Trophoblast cell (in vitro differentiated cells and primary cell): ENCODE measurements at regions not wholly inside any gene's neighbourhood (a gene's known extent, or its start where the extent isn't known, plus 50 kb on each side); places are given as distances from the start of the nearest gene placed in this dataset.

Experiments used
- DNase-seq, 2 donors: peaks; one replicate each; pipeline ENCODE4 v3.0.0-alpha.2; 2016
- H2AFZ ChIP-seq: 2 replicates; pipeline ENCODE4 v1.6.1; 2013; ENCODE audit warnings: low read length, moderate library complexity, mild to moderate bottlenecking; ENCODE audit not compliant: insufficient read depth, poor library complexity
- H2AK5ac ChIP-seq: 2 replicates; pipeline ENCODE4 v1.6.1; 2013; ENCODE audit warnings: mild to moderate bottlenecking, low read length
- H2BK120ac ChIP-seq: 2 replicates; pipeline ENCODE4 v1.6.1; 2013; ENCODE audit warnings: low read length, mild to moderate bottlenecking, moderate library complexity; ENCODE audit not compliant: insufficient read depth, poor library complexity
- H2BK12ac ChIP-seq: 2 replicates; pipeline ENCODE4 v1.6.1; 2013; ENCODE audit warnings: mild to moderate bottlenecking, low read length, moderate library complexity
- H2BK5ac ChIP-seq: 2 replicates; pipeline ENCODE4 v1.6.1; 2013; ENCODE audit warnings: low read length, low read depth, moderate library complexity, mild to moderate bottlenecking; ENCODE audit not compliant: poor library complexity
- H3K14ac ChIP-seq: 2 replicates; pipeline ENCODE4 v1.6.1; 2013; ENCODE audit warnings: mild to moderate bottlenecking, low read length
- H3K18ac ChIP-seq: 2 replicates; pipeline ENCODE4 v1.6.1; 2013; ENCODE audit warnings: mild to moderate bottlenecking, low read length
- H3K23ac ChIP-seq: 2 replicates; pipeline ENCODE4 v1.6.1; 2013; ENCODE audit warnings: low read length
- H3K27ac ChIP-seq: 2 replicates; pipeline ENCODE4 v1.5.1; 2013; ENCODE audit warnings: low read depth, mild to moderate bottlenecking, inconsistent platforms, low read length, moderate library complexity
- H3K27me3 ChIP-seq: 2 replicates; pipeline ENCODE4 v1.6.1; 2013; ENCODE audit warnings: inconsistent platforms, mild to moderate bottlenecking, low read length, moderate library complexity; ENCODE audit not compliant: insufficient read depth
- H3K36me3 ChIP-seq, 2 experiments: 1 replicate in 1 of 2; 2 replicates in 1 of 2; pipeline ENCODE4 v1.6.1; 2013; ENCODE audit warnings: low read length in 2 of 2, mild to moderate bottlenecking in 2 of 2, moderate library complexity in 1 of 2; ENCODE audit not compliant: insufficient read depth in 2 of 2, control insufficient read depth in 1 of 2
- H3K4ac ChIP-seq: 2 replicates; pipeline ENCODE4 v1.6.1; 2013; ENCODE audit warnings: low read depth, mild to moderate bottlenecking, low read length, moderate library complexity
- H3K4me1 ChIP-seq, 2 experiments: 1 replicate in 1 of 2; 2 replicates in 1 of 2; pipeline ENCODE4 v1.6.1; 2013; ENCODE audit warnings: low read length in 2 of 2, mild to moderate bottlenecking in 2 of 2, moderate library complexity in 1 of 2; ENCODE audit not compliant: insufficient read depth in 2 of 2, control insufficient read depth in 1 of 2
- H3K4me2 ChIP-seq: 2 replicates; pipeline ENCODE4 v1.6.1; 2013; ENCODE audit warnings: inconsistent platforms, mild to moderate bottlenecking, low read length, moderate library complexity
- H3K4me3 ChIP-seq: 2 replicates; pipeline ENCODE4 v1.5.1; 2013; ENCODE audit warnings: mild to moderate bottlenecking, low read depth, low read length, inconsistent platforms
- H3K79me1 ChIP-seq: one replicate; pipeline ENCODE4 v1.6.1; 2013; ENCODE audit warnings: low read length
- H3K79me2 ChIP-seq: 2 replicates; pipeline ENCODE4 v1.6.1; 2013; ENCODE audit warnings: low read length, mild to moderate bottlenecking; ENCODE audit not compliant: control insufficient read depth, insufficient read depth, poor library complexity
- H3K9ac ChIP-seq: 2 replicates; pipeline ENCODE4 v1.6.1; 2013; ENCODE audit warnings: mild to moderate bottlenecking, low read length
- H3K9me3 ChIP-seq: 2 replicates; pipeline ENCODE4 v1.6.1; 2013; ENCODE audit warnings: low read depth, mild to moderate bottlenecking, control low read depth, inconsistent platforms, low read length; ENCODE audit not compliant: insufficient read depth
- H4K12ac ChIP-seq: 2 replicates; pipeline ENCODE4 v1.6.1; 2013; ENCODE audit warnings: low read depth, mild to moderate bottlenecking, low read length, moderate library complexity
- H4K8ac ChIP-seq: 2 replicates; pipeline ENCODE4 v1.6.1; 2013; ENCODE audit warnings: low read depth, mild to moderate bottlenecking, low read length, moderate library complexity
- H4K91ac ChIP-seq: one replicate; pipeline ENCODE4 v1.6.1; 2013; ENCODE audit warnings: low read depth, mild to moderate bottlenecking, low read length, moderate library complexity
- WGBS: extraction: QIAGEN DNeasy Blood & Tissue Kit; methylation state at CpG from one replicate; pipeline ENCODE4 v1.1.7; 2013; ENCODE audit warnings: missing lambda C conversion rate; ENCODE audit not compliant: insufficient read length, insufficient coverage; ENCODE audit errors: extremely low coverage; 5-methylcytosine and 5-hydroxymethylcytosine counted together

DNA sequence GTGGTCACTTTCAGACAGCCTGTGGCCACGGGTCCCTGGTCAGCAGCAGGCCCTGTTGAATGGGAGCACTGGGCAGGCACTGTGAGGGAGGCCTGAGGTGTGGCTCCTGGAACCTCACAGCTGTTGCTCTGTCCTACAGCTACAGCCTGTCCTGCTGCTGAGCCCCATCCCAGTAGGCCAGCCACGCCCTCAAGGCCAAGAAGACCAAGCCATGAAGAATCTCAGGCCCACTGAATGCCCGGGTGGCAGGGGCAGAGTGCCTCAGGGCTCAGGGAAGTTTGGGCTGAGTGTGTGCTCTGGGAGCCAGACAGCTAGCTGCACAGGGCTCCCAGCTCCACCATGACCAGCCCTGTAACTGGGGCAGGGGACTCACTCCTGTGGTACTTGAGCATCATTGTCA is 363.5 kb upstream of the NUPR2 start:
- no CpG with 5 or more reads among the region's 3 CpGs for WGBS
- Histone ChIP-seq H3K18ac (no peak overlapping the region), H2BK120ac (no peak overlapping the region), H3K79me1 (no peaks in the 10 kb centered on the region), H3K4me1 (no peaks in the 10 kb centered on the region), H3K9ac (no peak overlapping the region), H3K4ac (no peak overlapping the region), H3K4me3 (no peak overlapping the region), H4K12ac (no peak overlapping the region), H3K4me2 (no peak overlapping the region), H3K79me2 (no peaks in the 10 kb centered on the region), H2AFZ (no peak overlapping the region), H3K9me3 (peaks cover 58% of the 10 kb centered on the region), H3K27ac (no peak overlapping the region), H2BK12ac (no peak overlapping the region), H2BK5ac (no peak overlapping the region), H4K8ac (no peak overlapping the region), H2AK5ac (no peak overlapping the region), H3K14ac (no peak overlapping the region), H4K91ac (no peak overlapping the region), H3K23ac (no peak overlapping the region), H3K27me3 (no peaks in the 10 kb centered on the region), H3K36me3 (no peaks in the 10 kb centered on the region)
- no peak for DNase-seq

- no peak overlapping the region for H3K18ac ChIP-seq
- H3K36me3 ChIP-seq, result no peaks in the 10 kb centered on the region
- no peak overlapping the region for H4K12ac ChIP-seq
- no CpG with 5 or more reads among the region's 2 CpGs for WGBS
- H2AK5ac ChIP-seq, result no peak overlapping the region
- DNase-seq, result no peak
- no peak overlapping the region for H2BK12ac ChIP-seq
- no peak overlapping the region for H3K4ac ChIP-seq
- no peak overlapping the region for H3K14ac ChIP-seq
- no peak overlapping the region for H3K4me2 ChIP-seq
- H3K27me3 ChIP-seq, result no peaks in the 10 kb centered on the region
- H2BK5ac ChIP-seq, result no peak overlapping the region
- H3K4me1 ChIP-seq, result no peaks in the 10 kb centered on the region
- no peak overlapping the region for H3K27ac ChIP-seq
- H3K79me1 ChIP-seq, result no peaks in the 10 kb centered on the region
- no peak overlapping the region for H2BK120ac ChIP-seq
- H3K9ac ChIP-seq, result no peak overlapping the region
- H3K79me2 ChIP-seq, result no peaks in the 10 kb centered on the region
- no peak overlapping the region for H3K4me3 ChIP-seq
- peaks cover 58% of the 10 kb centered on the region for H3K9me3 ChIP-seq
- no peak overlapping the region for H4K91ac ChIP-seq
- no peak overlapping the region for H4K8ac ChIP-seq
- H3K23ac ChIP-seq, result no peak overlapping the region
- no peak overlapping the region for H2AFZ ChIP-seq
These were observed 362.9 kb upstream of the NUPR2 start for GRCh38 chr7:56479136-56479535.

- Histone ChIP-seq H4K12ac (no peak overlapping the region), H4K8ac (no peak overlapping the region), H3K4ac (no peak overlapping the region), H4K91ac (no peak overlapping the region), H3K23ac (no peak overlapping the region), H3K79me1 (no peaks in the 10 kb centered on the region), H3K27me3 (no peaks in the 10 kb centered on the region), H2BK12ac (no peak overlapping the region), H3K4me3 (no peak overlapping the region), H3K79me2 (no peaks in the 10 kb centered on the region), H3K18ac (no peak overlapping the region), H3K4me1 (no peaks in the 10 kb centered on the region), H3K9ac (no peak overlapping the region), H3K27ac (no peak overlapping the region), H3K14ac (no peak overlapping the region), H2AK5ac (no peak overlapping the region), H3K36me3 (no peaks in the 10 kb centered on the region), H3K4me2 (no peak overlapping the region), H2AFZ (no peak overlapping the region), H2BK120ac (no peak overlapping the region), H2BK5ac (no peak overlapping the region), H3K9me3 (peaks cover 50% of the 10 kb centered on the region)
- DNase-seq, result no peak
- WGBS, result no CpG with 5 or more reads among the region's 6 CpGs
These were observed 358.1 kb upstream of the NUPR2 start for GRCh38 chr7:56474271-56474670.

GRCh38 chr7:56471811-56472210 is 355.6 kb upstream of the NUPR2 start:
- no peak overlapping the region for H2BK120ac ChIP-seq
- H3K36me3 ChIP-seq, result no peaks in the 10 kb centered on the region
- H4K91ac ChIP-seq, result no peak overlapping the region
- DNase-seq, result no peak
- H3K14ac ChIP-seq, result no peak overlapping the region
- H3K23ac ChIP-seq, result no peak overlapping the region
- H3K9ac ChIP-seq, result no peak overlapping the region
- H4K12ac ChIP-seq, result no peak overlapping the region
- no peak overlapping the region for H2AFZ ChIP-seq
- H4K8ac ChIP-seq, result no peak overlapping the region
- no peak overlapping the region for H3K4me3 ChIP-seq
- H2BK12ac ChIP-seq, result no peak overlapping the region
- no peaks in the 10 kb centered on the region for H3K79me2 ChIP-seq
- H3K4ac ChIP-seq, result no peak overlapping the region
- no peaks in the 10 kb centered on the region for H3K79me1 ChIP-seq
- H2AK5ac ChIP-seq, result no peak overlapping the region
- H3K27me3 ChIP-seq, result no peaks in the 10 kb centered on the region
- no peak overlapping the region for H3K18ac ChIP-seq
- H3K4me1 ChIP-seq, result no peaks in the 10 kb centered on the region
- no CpG with 5 or more reads among the region's 2 CpGs for WGBS
- H3K4me2 ChIP-seq, result no peak overlapping the region
- H2BK5ac ChIP-seq, result no peak overlapping the region
- H3K9me3 ChIP-seq, result peaks cover 43% of the 10 kb centered on the region
- H3K27ac ChIP-seq, result no peak overlapping the region
